Urinary bladder (tissue), 3 donors: ENCODE measurements at regions not wholly inside any gene's neighbourhood (a gene's known extent, or its start where the extent isn't known, plus 50 kb on each side); places are given as distances from the start of the nearest gene placed in this dataset.
A peak's percentile ranks its signal among the peaks of the same experiment; 100 is the strongest.

ENCODE experiments used
- DNase-seq: peaks from one replicate; pipeline ENCODE4 v3.0.0-alpha.2; 2015; ENCODE audit errors: extremely low spot score
- H3K27ac ChIP-seq: one replicate; pipeline ENCODE4 v1.5.1; 2013; ENCODE audit warnings: low read depth, mild to moderate bottlenecking, moderate library complexity
- H3K36me3 ChIP-seq: one replicate; pipeline ENCODE4 v1.6.1; 2013; ENCODE audit warnings: mild to moderate bottlenecking, moderate library complexity; ENCODE audit not compliant: insufficient read depth
- H3K4me1 ChIP-seq: one replicate; pipeline ENCODE4 v1.6.1; 2013; ENCODE audit warnings: mild to moderate bottlenecking, moderate library complexity; ENCODE audit not compliant: insufficient read depth
- H3K4me3 ChIP-seq: one replicate; pipeline ENCODE4 v1.5.1; 2013; ENCODE audit warnings: low read depth, low read length
- WGBS: extraction: QIAGEN DNeasy Blood & Tissue Kit; methylation state at CpG from one replicate; pipeline ENCODE4 v1.1.7; 2013; 5-methylcytosine and 5-hydroxymethylcytosine counted together
- donor health status: healthy with polysubstance abuse.
- donor health status: healthy.

DNA sequence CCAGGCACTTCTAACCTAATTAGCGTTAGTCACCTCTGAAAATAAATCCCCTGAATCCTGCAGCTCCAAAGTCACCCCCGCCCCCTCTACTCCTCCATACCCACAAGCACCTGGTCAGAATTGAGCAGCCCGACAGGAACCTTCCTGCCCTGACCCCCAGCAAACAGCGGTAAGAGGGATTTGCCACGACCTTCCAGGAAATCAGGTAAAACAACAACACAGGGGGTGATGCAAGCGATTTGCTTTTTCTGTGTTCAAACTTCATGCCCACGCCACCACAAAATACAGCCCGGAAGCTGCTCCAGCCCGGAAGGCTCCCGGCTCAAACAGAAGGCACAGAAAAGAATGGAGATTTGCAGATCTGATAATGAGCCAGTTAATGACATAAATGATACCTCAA, 367.1 kb downstream of the GPD2 start:
- Histone ChIP-seq H3K27ac (no peak overlapping the region), H3K36me3 (no peaks in the 10 kb centered on the region), H3K4me3 (no peak overlapping the region), H3K4me1 (no peaks in the 10 kb centered on the region)
- DNase-seq = no peak
- WGBS = 35% methylated on average over 10 of the region's 10 CpGs

DNA sequence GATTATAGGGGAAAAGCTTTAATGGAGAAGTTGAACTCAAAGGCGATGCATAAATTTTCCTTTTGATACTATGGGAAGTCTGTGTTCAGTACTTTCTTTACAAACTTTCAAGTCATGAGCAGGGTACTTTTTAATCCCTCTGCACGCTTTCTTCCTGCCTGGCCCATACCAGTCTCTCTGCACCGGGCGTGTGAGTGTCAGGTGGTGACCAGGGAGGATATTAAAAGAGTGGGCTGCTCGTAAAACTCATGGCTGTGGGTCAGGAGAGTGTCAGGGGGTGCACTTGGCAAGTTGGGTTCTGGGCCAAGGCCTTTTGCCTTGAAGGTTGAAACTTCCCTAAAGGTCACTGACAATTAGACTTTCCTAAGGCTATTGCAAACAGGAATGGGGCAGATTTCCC, 367.8 kb downstream of the GPD2 start:
- no peaks in the 10 kb centered on the region for H3K4me1 ChIP-seq
- WGBS = 70% methylated on average over 5 of the region's 5 CpGs
- no peaks in the 10 kb centered on the region for H3K36me3 ChIP-seq
- H3K27ac ChIP-seq = no peak overlapping the region
- no peak overlapping the region for H3K4me3 ChIP-seq
- DNase-seq = no peak

DNA sequence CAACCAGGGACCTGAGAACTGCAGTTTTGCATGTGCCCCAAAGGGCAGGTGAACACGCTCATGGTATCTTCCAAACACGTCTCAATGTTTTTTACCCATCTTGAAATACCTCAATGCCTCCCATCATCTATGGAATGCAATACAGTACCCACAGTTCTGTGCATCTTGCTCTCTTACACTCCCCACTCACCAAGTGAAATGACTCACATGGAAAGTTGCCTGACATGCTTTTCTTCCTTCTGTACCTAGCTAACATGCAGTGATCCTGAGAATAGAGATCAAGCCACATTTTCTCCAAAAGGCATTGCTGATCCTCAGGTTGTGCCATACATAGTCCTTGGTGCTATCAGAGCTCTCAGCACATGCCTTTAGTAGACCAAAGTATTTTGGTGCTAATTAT, 373.9 kb downstream of the GPD2 start:
- Histone ChIP-seq H3K27ac (no peak overlapping the region), H3K4me1 (no peaks in the 10 kb centered on the region), H3K36me3 (no peaks in the 10 kb centered on the region), H3K4me3 (no peak overlapping the region)
- WGBS = 85% methylated on average over 2 of the region's 2 CpGs
- no peak for DNase-seq

DNA sequence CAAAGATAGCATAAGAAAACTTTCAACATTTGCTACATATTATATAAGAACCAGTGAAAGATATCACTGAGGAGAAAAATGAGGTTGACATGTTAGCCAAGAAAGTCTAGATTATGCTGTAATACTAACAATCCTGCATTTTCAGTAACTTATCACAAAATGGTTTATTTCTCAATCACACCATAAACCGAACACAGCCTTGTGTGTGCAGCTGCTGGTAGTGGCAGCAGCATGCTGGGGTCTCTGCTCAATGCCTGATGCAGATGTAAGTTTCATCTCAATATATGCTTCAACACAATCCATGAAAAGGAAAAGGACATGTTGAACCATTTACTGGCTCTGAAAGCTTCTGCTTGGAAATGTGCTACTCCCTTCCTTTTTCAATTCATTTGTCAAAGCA, 376.3 kb downstream of the GPD2 start:
- Histone ChIP-seq H3K4me1 (no peaks in the 10 kb centered on the region), H3K4me3 (no peak overlapping the region), H3K36me3 (no peaks in the 10 kb centered on the region), H3K27ac (no peak overlapping the region)
- no peak for DNase-seq
- WGBS = 47% methylated on average over 1 of the region's 1 CpG

DNA sequence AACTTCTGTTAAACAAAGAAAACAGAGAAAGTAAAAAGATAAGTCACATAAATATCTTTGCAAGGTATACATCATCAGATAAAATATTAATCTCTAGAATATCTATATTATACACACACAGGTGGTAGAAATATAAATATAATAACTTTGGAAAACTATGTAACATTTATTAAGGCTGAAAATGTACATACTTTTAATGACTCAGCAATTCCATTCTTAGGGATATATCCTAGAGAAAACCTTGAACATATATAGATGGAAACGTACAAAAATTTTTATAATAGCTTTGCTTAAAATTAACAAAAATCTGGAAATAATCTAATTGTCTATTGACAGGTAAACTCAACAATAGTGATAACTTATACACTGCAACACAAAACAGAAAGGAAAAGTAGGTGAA, 381.3 kb downstream of the GPD2 start:
- no peak for DNase-seq
- Histone ChIP-seq H3K27ac (no peak overlapping the region), H3K4me1 (no peaks in the 10 kb centered on the region), H3K36me3 (no peaks in the 10 kb centered on the region), H3K4me3 (no peak overlapping the region)
- 89% methylated on average over 1 of the region's 1 CpG for WGBS

DNA sequence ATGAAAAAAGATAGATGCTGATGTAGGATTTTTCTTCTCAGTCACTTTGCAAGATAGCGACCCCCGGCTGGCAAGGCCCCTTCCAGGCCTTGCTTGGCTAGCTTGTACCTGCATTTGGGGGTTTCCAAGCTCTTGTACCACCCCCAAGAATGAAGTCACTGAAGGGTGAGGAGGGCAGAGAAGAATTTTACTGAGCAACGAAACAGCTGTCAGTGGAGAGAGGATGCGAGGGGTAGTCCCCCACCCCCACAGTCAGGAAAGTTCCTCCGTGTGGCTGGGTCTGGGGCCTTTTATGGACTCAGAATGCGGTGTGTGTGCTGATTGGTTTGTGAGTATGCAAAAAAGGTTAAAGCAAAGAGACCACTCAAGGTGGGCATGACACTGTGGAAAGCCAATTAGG, 382.0 kb downstream of the GPD2 start:
- no peak overlapping the region for H3K4me3 ChIP-seq
- no peaks in the 10 kb centered on the region for H3K36me3 ChIP-seq
- no peak for DNase-seq
- H3K4me1 ChIP-seq = no peaks in the 10 kb centered on the region
- 80% methylated on average over 6 of the region's 6 CpGs for WGBS
- no peak overlapping the region for H3K27ac ChIP-seq

DNA sequence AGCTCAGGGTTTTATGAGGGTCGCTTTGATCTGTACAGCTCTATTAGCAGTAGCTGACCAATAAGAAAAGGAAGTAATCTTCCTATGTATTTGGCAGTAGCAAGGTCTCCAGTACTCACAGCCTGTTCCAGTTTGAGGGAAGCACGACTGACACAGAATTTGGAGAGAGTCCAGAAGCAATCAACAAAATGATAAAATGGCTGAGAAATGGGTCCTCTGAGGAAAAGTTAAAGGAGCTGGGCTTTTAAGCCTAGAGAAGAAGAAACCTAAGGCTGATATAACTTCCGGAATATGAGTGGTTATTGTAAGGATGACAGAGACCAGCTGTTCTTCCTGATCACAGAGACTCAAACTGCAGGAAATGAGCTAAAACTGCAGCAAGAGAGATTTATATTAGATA, 382.8 kb downstream of the GPD2 start:
- H3K27ac ChIP-seq = no peak overlapping the region
- H3K4me3 ChIP-seq = no peak overlapping the region
- H3K36me3 ChIP-seq = no peaks in the 10 kb centered on the region
- no peaks in the 10 kb centered on the region for H3K4me1 ChIP-seq
- DNase-seq = peak; percentile 59
- 28% methylated on average over 3 of the region's 3 CpGs for WGBS

DNA sequence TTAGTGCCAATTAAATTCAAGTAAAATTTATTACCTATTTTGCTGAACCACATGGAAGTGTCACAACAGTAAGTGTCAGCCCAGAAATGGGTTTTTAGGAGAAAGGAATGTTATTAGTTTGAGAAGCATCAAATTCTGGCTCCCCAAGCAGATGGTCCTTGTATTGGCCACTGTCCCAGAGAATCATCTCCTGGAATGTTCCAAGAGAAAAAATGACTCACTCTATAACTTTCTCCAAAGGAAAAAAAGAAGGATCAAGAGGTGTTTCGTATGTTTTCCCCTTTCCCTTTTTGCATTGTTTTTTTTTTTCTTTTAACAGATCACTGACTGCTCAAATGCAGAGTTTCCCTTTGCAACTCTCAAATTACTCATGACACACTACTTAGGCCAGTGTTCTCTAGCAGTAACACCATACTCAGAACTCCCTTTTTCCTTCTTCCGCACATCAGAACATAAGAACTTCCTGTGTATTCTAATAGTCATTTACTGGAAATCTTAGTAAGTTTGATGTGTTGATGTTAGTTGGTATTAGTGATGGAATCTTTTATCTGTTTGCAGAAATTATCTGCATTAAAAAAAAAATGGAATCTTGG, 390.3 kb downstream of the GPD2 start:
- WGBS = 39% methylated on average over 2 of the region's 2 CpGs
- no peaks in the 10 kb centered on the region for H3K4me1 ChIP-seq
- no peak overlapping the region for H3K4me3 ChIP-seq
- no peak overlapping the region for H3K27ac ChIP-seq
- H3K36me3 ChIP-seq = no peaks in the 10 kb centered on the region
- peak; percentile 69 for DNase-seq

DNA sequence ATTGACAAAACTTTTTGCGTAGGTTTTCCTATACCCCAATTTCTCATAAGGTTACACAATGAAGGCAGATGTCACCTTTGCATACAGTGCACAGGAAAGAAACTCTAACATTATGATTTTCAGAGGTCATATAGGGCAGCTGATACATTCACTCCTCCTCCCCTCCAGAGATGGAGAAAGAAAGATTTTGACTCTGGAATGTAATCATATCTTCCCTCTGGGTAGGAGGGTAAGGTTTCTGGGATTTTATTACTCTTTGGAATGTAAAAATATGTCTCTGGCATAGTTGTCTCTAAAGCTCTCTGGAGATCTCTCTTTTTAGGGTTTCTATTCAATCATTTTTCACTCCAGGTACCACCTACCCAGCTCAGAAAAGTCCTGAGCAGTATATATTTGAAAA, 398.3 kb downstream of the GPD2 start:
- Histone ChIP-seq H3K27ac (no peak overlapping the region), H3K4me3 (no peak overlapping the region), H3K36me3 (no peaks in the 10 kb centered on the region), H3K4me1 (no peaks in the 10 kb centered on the region)
- 98% methylated on average over 1 of the region's 1 CpG for WGBS
- DNase-seq = no peak

DNA sequence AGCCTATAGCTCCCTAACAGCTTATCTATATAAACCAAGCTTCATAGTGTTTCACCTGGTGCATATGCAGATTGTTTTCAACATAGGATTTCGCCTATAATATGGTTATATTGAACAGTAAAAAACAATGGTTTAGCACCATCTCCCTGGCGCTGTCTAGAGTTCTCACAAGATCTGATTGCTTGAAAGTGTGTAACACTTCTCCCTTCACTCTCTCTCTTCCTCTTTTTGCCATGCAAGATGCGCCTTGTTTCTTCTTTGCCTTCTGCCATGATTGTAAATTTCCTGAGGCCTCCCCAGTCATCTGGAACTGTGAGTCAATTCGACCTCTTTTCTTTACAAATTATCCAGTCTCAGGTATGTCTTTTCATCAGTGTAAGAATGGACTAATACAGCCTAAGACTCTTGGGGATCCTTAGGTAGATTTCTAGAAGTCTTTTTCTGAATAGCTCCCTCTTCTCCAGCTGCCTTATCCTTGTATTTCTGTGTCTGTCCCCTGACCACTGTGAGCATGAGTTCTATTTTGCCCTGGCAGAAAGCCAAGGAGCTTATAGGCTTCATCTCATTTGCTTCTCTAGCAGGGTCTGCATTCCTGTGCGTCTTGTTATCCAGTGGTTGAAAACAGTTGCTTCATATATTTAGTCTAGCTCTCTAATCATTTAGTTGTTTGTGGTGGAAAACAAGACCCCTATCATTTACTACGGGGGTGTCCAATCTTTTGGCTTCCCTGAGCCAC, 401.6 kb downstream of the GPD2 start:
- H3K4me1 ChIP-seq = no peaks in the 10 kb centered on the region
- no peak overlapping the region for H3K4me3 ChIP-seq
- no peak overlapping the region for H3K27ac ChIP-seq
- H3K36me3 ChIP-seq = no peaks in the 10 kb centered on the region
- WGBS = 66% methylated on average over 6 of the region's 6 CpGs
- no peak for DNase-seq

DNA sequence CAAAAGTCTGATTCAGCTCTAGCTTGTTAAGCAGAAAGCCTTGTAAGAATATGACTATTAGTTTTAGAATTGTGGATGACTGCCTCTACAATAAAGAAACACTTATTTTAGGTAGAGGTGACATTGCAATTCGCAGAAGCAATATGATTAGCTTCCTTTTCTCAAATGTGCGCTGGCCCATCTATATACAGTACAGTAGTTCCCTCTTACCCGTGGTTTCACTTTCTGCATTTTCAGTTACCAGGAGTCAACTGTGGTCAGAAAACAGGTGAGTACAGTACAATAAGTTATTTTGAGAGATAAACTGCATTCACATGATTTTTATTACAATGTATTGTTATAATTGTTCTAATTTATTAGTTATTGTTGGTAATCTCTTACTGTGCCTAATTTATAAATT, 405.1 kb downstream of the GPD2 start:
- Histone ChIP-seq H3K4me3 (no peak overlapping the region), H3K4me1 (no peaks in the 10 kb centered on the region)
- 96% methylated on average over 3 of the region's 3 CpGs for WGBS

DNA sequence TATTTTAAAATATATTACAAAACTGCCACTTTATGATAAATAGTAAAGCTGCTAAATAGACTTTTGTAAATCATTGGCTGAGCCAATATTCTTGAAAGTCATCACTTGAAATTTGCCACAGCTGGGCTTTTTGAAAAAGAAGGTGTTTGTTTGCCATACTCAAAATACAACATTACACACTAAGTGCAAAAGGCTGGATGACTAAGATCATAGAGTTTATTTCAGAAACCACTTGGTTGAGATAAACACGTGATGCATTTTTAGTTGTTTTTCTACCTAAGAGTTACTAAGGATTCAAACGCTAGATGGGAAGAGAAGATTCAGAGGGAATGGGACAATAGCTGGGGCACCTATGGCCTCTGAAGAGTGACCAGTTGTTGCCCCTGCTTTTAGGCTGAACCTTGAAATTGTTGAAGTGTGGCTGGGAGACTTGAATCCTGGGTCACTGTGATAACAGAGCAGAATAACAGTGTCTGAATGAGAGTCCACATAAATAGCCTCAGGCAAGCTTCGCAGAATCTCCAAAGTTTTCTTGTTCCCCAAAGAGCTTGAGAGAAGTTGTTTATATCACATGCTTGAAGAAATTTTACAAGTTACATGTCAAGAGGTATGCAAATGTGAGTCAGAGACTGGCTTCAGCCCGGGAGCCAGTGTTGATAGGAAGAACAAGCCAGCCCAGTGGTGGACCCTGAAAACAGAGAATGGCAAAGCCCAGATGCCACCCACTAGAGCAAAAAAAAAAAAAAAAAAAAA, 409.8 kb downstream of the GPD2 start:
- no peak for DNase-seq
- WGBS = 39% methylated on average over 4 of the region's 4 CpGs
- Histone ChIP-seq H3K4me1 (no peaks in the 10 kb centered on the region), H3K27ac (no peak overlapping the region), H3K4me3 (no peak overlapping the region), H3K36me3 (no peaks in the 10 kb centered on the region)

More for the DNA sequence above, 405.1 kb downstream of the GPD2 start:
- Histone ChIP-seq H3K27ac (no peak overlapping the region), H3K36me3 (no peaks in the 10 kb centered on the region)
- no peak for DNase-seq

DNA sequence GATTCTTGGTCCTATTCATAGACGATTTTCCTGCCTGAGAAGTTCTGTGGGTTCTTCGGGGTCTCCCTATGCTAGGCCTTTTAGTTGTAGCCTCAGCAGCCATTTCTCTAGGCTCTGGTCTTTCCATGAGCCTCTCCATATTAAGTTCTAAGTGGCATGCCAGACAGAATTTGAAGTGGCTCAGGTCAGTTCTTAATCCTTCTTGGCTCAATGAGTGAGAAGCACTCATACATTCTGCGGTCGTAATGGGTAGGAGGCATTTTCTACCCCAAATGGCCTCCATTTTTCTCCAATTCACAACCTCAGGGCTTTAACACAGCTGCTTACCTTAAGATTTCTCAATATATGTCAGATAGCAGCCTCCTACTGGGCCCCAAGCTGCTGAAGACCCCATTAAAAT, 405.3 kb upstream of the GALNT5 start:
- Histone ChIP-seq H3K27ac (no peak overlapping the region), H3K4me3 (no peak overlapping the region), H3K4me1 (no peaks in the 10 kb centered on the region), H3K36me3 (no peaks in the 10 kb centered on the region)
- no peak for DNase-seq
- WGBS = 81% methylated on average over 4 of the region's 4 CpGs

DNA sequence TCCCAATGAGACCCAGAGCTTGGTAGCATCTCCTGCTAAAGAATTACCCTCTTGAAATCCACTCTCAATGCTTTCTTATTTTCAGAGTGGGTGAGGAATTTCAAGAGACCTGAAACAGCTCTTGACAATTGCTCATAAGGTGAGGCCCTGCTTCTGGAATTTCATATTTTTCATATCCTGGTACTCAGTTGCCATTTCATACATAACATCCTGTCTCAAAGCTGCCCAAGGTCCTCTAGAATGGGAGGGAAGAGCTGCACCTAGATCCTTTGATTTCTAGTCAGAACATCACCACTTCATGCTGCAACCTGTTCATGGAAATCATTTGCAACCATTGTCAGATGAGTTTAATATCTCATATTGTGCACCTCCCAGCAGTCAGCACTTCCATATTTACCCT, 404.8 kb upstream of the GALNT5 start:
- Histone ChIP-seq H3K36me3 (no peaks in the 10 kb centered on the region), H3K27ac (no peak overlapping the region), H3K4me1 (no peaks in the 10 kb centered on the region), H3K4me3 (no peak overlapping the region)
- DNase-seq = no peak
